Naive thymus-derived CD8-positive, alpha-beta T cell (primary cell): ENCODE measurements at regions not wholly inside any gene's neighbourhood (a gene's known extent, or its start where the extent isn't known, plus 50 kb on each side); places are given as distances from the start of the nearest gene placed in this dataset.

Experiments used
- ATAC-seq, 2 donors: fragments of 150-1000 bp; cut with Tn5 transposase in 1 of 2; sonication (Bioruptor Pico), chemical (Tn5 transposase) in 1 of 2; 1 replicate in 1 of 2; 2 replicates in 1 of 2; pipeline ENCODE4 v1.10.0; 2021; ENCODE audit warnings: mild to moderate bottlenecking in 2 of 2, moderate library complexity in 2 of 2
- POLR2A ChIA-PET: fragments of 350-600 bp; sonication (Branson Sonifier 250); formaldehyde crosslinking; loops from one replicate; lab custom pipeline; 2021; ENCODE audit warnings: antibody characterized with exemption; lab: Charles Lee
- DNase-seq, 10 donors: peaks; one replicate each; pipeline versions ENCODE4 v3.0.0 to v3.0.0-alpha.2; 2020 to 2022
- H3K27ac Mint-ChIP-seq, 10 donors: one replicate each; pipeline ENCODE4 v1.8.0; 2020 to 2022; ENCODE audit warnings: mild to moderate bottlenecking in 10 of 10, mixed read lengths in 10 of 10, moderate library complexity in 4 of 10, inconsistent platforms in 1 of 10
- H3K27me3 Mint-ChIP-seq, 5 donors: one replicate each; pipeline ENCODE4 v1.8.0; 2021 to 2022; ENCODE audit warnings: mixed read lengths in 5 of 5
- H3K36me3 Mint-ChIP-seq, 3 donors: one replicate each; pipeline ENCODE4 v1.8.0; 2020 to 2022; ENCODE audit warnings: mixed read lengths in 3 of 3, mild to moderate bottlenecking in 2 of 3, inconsistent platforms in 1 of 3
- H3K4me1 Mint-ChIP-seq, 4 donors: one replicate each; pipeline ENCODE4 v1.8.0; 2021 to 2022; ENCODE audit warnings: mixed read lengths in 4 of 4
- H3K4me3 Mint-ChIP-seq, 10 donors: one replicate each; pipeline ENCODE4 v1.8.0; 2020 to 2022; ENCODE audit warnings: mild to moderate bottlenecking in 10 of 10, mixed read lengths in 10 of 10, moderate library complexity in 6 of 10, inconsistent platforms in 1 of 10
- H3K9me3 Mint-ChIP-seq, 9 donors: one replicate each; pipeline ENCODE4 v1.8.0; 2020 to 2022; ENCODE audit warnings: mixed read lengths in 9 of 9, mild to moderate bottlenecking in 3 of 9, inconsistent platforms in 1 of 9, moderate library complexity in 1 of 9

- H3K4me3 Mint-ChIP-seq = no peak overlapping the region
- peaks cover 0 to 2% (median 0%) of the 10 kb centered on the region in 9 donors for H3K9me3 Mint-ChIP-seq
- H3K36me3 Mint-ChIP-seq = no peaks in the 10 kb centered on the region
- peaks cover 0 to 7% (median 0%) of the 10 kb centered on the region in 5 donors for H3K27me3 Mint-ChIP-seq
- H3K4me1 Mint-ChIP-seq = no peaks in the 10 kb centered on the region
- ATAC-seq (no peak), DNase-seq (no peak)
- no peak overlapping the region for H3K27ac Mint-ChIP-seq
- POLR2A ChIA-PET = no interaction called here
These were observed 136.9 kb upstream of the MAGI2 start for GRCh38 chr7:79590391-79590790.

GRCh38 chr7:79570903-79571302, 117.4 kb upstream of the MAGI2 start:
- H3K27ac Mint-ChIP-seq = no peak overlapping the region
- H3K9me3 Mint-ChIP-seq = peaks cover 0 to 6% (median 0%) of the 10 kb centered on the region in 9 donors
- no peak for ATAC-seq
- no peak for DNase-seq
- no peaks in the 10 kb centered on the region for H3K36me3 Mint-ChIP-seq
- H3K4me1 Mint-ChIP-seq = no peaks in the 10 kb centered on the region
- H3K4me3 Mint-ChIP-seq = no peak overlapping the region
- POLR2A ChIA-PET = no interaction called here
- H3K27me3 Mint-ChIP-seq = peaks cover 0 to 10% (median 2%) of the 10 kb centered on the region in 5 donors

GRCh38 chr7:79563821-79564522, 110.5 kb upstream of the MAGI2 start:
- no peak overlapping the region for H3K4me3 Mint-ChIP-seq
- peaks cover 0 to 3% (median 0%) of the 10 kb centered on the region in 5 donors for H3K27me3 Mint-ChIP-seq
- DNase-seq (no peak), ATAC-seq (no peak)
- peaks cover 0 to 3% (median 0%) of the 10 kb centered on the region in 9 donors for H3K9me3 Mint-ChIP-seq
- POLR2A ChIA-PET = no interaction called here
- no peaks in the 10 kb centered on the region for H3K36me3 Mint-ChIP-seq
- no peaks in the 10 kb centered on the region for H3K4me1 Mint-ChIP-seq
- no peak overlapping the region for H3K27ac Mint-ChIP-seq

DNA sequence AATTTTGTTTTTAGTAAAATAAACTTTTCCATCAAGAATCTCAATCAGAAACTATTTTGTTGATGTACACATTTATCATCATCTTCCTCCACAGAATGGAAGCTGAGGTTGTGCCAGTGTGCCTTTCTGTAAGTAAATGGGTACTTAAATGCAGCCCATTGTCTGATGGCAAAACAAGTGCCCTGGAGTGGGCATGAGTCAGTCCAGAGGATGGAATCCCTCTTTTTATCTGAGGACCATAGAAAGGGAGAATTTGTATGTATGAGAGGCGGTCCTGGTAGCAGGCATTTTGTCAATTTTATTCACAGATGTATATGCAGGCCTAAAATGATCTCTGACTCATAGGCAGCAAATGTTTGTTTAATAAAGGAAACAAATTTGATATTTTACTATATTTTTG, 102.1 kb upstream of the MAGI2 start:
- Mint-ChIP-seq H3K27me3 (no peaks in the 10 kb centered on the region), H3K4me3 (no peak overlapping the region), H3K27ac (no peak overlapping the region), H3K9me3 (peaks cover 0 to 4% (median 0%) of the 10 kb centered on the region in 9 donors), H3K4me1 (peaks cover 0 to 3% (median 0%) of the 10 kb centered on the region in 4 donors), H3K36me3 (no peaks in the 10 kb centered on the region)
- DNase-seq (no peak), ATAC-seq (no peak)
- POLR2A ChIA-PET = no interaction called here

DNA sequence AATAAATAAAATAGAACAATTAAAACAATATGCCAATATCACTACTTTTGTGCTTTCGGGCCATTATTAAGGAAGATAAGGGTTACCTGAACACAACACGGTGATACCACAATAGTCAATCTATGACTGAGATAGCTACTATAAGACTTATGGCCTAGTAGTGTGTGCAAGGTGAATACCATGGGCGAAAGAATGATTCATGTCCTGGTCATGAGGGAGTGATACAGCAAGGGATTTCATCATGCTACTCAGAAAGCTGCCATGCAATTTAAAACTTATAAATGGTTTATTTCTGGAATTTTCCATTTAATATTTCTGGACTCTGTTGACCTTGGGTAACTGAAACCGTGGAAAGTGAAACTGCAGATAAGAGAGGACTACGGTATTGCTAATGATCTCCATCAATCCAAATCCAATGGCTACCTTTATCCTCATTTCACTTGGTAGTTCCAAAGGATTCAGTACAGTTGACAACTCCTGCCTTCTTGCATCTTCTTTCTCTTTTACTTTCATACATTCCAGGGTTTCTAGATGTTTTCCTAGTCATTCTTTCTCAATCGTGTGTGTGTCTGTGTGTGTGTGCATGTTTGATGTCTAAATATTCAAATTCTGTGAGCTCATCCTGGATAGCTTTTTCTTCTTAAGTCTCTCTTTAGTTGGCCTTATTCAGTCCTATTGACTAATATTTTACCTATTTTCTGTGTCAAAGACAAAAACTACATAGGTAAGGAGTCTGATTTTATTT, 100.5 kb upstream of the MAGI2 start:
- Mint-ChIP-seq H3K4me3 (no peak overlapping the region), H3K9me3 (peaks cover 0 to 4% (median 0%) of the 10 kb centered on the region in 9 donors), H3K27me3 (no peaks in the 10 kb centered on the region), H3K27ac (no peak overlapping the region), H3K4me1 (peaks cover 0 to 3% (median 0%) of the 10 kb centered on the region in 4 donors), H3K36me3 (no peaks in the 10 kb centered on the region)
- no peak for DNase-seq
- POLR2A ChIA-PET = no interaction called here
- ATAC-seq = no peak

DNA sequence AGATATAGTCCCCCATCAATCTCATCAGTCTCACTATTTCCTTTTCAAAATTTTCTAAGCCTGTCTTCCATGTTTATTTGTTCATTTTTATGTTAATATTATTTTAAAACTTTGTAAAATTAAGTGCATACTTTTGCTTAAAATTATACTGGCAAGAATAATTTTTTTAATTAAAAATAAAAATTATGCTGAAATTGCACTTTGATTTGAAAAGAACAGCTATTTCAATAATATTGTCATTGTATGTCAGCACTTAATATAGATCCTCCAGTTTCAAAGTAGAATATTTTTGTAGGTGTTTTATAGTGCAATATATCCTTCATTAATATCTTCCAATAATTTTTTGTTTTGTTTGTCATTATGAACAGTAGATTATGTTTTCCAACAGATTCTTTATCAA, 99.0 kb upstream of the MAGI2 start:
- DNase-seq (no peak), ATAC-seq (no peak)
- H3K36me3 Mint-ChIP-seq = no peaks in the 10 kb centered on the region
- peaks cover 0 to 4% (median 0%) of the 10 kb centered on the region in 9 donors for H3K9me3 Mint-ChIP-seq
- H3K4me3 Mint-ChIP-seq = no peak overlapping the region
- POLR2A ChIA-PET = no interaction called here
- no peak overlapping the region for H3K27ac Mint-ChIP-seq
- peaks cover 0 to 3% (median 0%) of the 10 kb centered on the region in 4 donors for H3K4me1 Mint-ChIP-seq
- H3K27me3 Mint-ChIP-seq = no peaks in the 10 kb centered on the region

- no peak overlapping the region for H3K27ac Mint-ChIP-seq
- no peak for ATAC-seq
- POLR2A ChIA-PET = no interaction called here
- DNase-seq = no peak
- no peak overlapping the region for H3K4me3 Mint-ChIP-seq
- H3K27me3 Mint-ChIP-seq = no peaks in the 10 kb centered on the region
- no peaks in the 10 kb centered on the region for H3K4me1 Mint-ChIP-seq
- no peaks in the 10 kb centered on the region for H3K36me3 Mint-ChIP-seq
- H3K9me3 Mint-ChIP-seq = no peaks in the 10 kb centered on the region
These were observed 95.3 kb upstream of the MAGI2 start for GRCh38 chr7:79548727-79549126.

GRCh38 chr7:79547132-79547531, 93.7 kb upstream of the MAGI2 start:
- DNase-seq (no peak), ATAC-seq (no peak)
- H3K27me3 Mint-ChIP-seq = no peaks in the 10 kb centered on the region
- H3K36me3 Mint-ChIP-seq = no peaks in the 10 kb centered on the region
- POLR2A ChIA-PET = no interaction called here
- H3K9me3 Mint-ChIP-seq = no peaks in the 10 kb centered on the region
- no peak overlapping the region for H3K4me3 Mint-ChIP-seq
- H3K4me1 Mint-ChIP-seq = no peaks in the 10 kb centered on the region
- H3K27ac Mint-ChIP-seq = no peak overlapping the region

DNA sequence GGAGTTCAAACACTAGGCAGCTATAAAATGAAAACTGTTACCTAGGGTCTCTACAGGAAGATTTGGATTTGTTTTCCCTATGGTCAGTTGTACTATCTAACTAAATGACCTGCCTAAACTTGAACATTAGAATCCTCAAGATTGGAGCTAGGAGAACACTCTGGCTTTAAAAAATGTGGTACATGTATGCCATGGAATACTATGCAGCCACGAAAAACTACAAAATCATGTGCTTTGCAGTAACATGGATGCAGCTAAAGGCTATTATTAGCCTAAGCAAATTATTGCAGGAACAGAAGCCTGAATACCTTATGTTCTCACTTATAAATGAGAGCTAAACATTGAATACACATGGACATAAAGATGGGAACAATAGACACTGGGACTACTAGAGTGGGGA, 87.1 kb upstream of the MAGI2 start:
- DNase-seq (no peak), ATAC-seq (no peak)
- no peaks in the 10 kb centered on the region for H3K36me3 Mint-ChIP-seq
- H3K27me3 Mint-ChIP-seq = no peaks in the 10 kb centered on the region
- H3K27ac Mint-ChIP-seq = no peak overlapping the region
- no peaks in the 10 kb centered on the region for H3K4me1 Mint-ChIP-seq
- POLR2A ChIA-PET = no interaction called here
- peaks cover 0 to 9% (median 0%) of the 10 kb centered on the region in 9 donors for H3K9me3 Mint-ChIP-seq
- H3K4me3 Mint-ChIP-seq = no peak overlapping the region

- Mint-ChIP-seq H3K27me3 (peaks cover 0 to 8% (median 3%) of the 10 kb centered on the region in 5 donors), H3K9me3 (peaks cover 0 to 1% (median 0%) of the 10 kb centered on the region in 9 donors), H3K4me1 (peaks cover 0 to 1% (median 0%) of the 10 kb centered on the region in 4 donors), H3K36me3 (no peaks in the 10 kb centered on the region), H3K27ac (no peak overlapping the region), H3K4me3 (no peak overlapping the region)
- POLR2A ChIA-PET = no interaction called here
- no peak for DNase-seq
- ATAC-seq = no peak
These were observed 80.7 kb upstream of the MAGI2 start for GRCh38 chr7:79534128-79534527.

DNA sequence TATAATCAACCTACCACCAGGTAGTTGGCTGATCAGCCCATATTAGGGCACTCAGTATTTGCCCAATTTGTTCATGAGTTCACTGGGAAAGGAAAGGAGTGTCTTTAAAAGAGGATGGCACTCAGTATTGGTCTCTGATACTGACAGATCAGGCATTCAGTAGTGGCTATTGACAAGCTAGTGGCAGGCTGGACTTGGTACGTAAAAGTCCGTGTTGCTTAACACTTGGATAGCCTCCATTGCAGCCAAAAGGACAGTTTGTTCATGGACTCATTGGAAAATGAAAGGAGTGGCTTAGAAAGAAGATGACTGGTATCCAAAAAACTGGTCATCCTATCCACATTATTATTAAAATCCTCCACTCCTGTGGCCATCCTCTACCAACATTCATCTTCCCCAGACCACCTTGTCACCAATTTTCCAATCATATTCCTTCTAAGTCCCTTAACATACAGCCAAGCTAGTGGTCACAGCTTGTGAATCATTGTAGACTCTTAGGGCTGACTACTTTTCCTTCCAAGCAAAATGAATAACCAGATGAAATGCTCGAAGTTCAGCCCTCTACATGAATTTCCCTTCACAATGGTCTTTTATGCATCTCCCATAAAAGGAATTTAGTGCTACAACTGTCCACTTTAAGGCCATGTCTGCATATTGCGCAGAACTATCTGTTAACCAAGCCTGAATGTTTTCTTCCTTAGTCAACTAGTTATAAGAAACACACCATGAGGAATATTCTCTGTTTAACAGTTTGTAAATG, 78.6 kb upstream of the MAGI2 start:
- no peaks in the 10 kb centered on the region for H3K36me3 Mint-ChIP-seq
- H3K4me3 Mint-ChIP-seq = no peak overlapping the region
- H3K9me3 Mint-ChIP-seq = peaks cover 0 to 6% (median 0%) of the 10 kb centered on the region in 9 donors
- DNase-seq (no peak), ATAC-seq (no peak)
- POLR2A ChIA-PET = no interaction called here
- no peak overlapping the region for H3K27ac Mint-ChIP-seq
- peaks cover 0 to 4% (median 0%) of the 10 kb centered on the region in 4 donors for H3K4me1 Mint-ChIP-seq
- peaks cover 0 to 8% (median 3%) of the 10 kb centered on the region in 5 donors for H3K27me3 Mint-ChIP-seq

GRCh38 chr7:79531116-79531515, 77.6 kb upstream of the MAGI2 start:
- no peak overlapping the region for H3K27ac Mint-ChIP-seq
- no peaks in the 10 kb centered on the region for H3K36me3 Mint-ChIP-seq
- no peak for DNase-seq
- H3K4me3 Mint-ChIP-seq = no peak overlapping the region
- H3K27me3 Mint-ChIP-seq = peaks cover 0 to 8% (median 3%) of the 10 kb centered on the region in 5 donors
- ATAC-seq = no peak
- peaks cover 0 to 6% (median 0%) of the 10 kb centered on the region in 9 donors for H3K9me3 Mint-ChIP-seq
- POLR2A ChIA-PET = no interaction called here
- peaks cover 0 to 4% (median 0%) of the 10 kb centered on the region in 4 donors for H3K4me1 Mint-ChIP-seq

DNA sequence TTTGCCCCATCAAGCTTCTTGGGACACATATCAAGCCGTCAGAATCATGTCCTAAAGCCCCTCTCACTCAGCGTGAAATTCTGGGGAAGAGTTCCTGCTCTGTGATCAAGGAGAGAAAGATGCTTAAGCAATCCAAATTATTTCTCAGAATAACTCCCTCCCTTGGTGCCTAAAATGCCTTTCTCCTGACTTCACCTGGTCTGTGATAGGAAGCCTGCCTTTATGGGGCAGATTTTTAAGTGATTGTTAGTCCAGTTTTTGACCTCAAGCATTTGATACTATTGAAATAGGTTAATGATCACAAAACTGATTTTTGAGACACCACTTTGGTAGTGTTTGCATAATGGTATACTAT, 76.4 kb upstream of the MAGI2 start:
- Mint-ChIP-seq H3K27ac (no peak overlapping the region), H3K9me3 (peaks cover 0 to 6% (median 0%) of the 10 kb centered on the region in 9 donors), H3K4me1 (peaks cover 0 to 4% (median 0%) of the 10 kb centered on the region in 4 donors), H3K27me3 (peaks cover 0 to 8% (median 3%) of the 10 kb centered on the region in 5 donors), H3K4me3 (no peak overlapping the region), H3K36me3 (no peaks in the 10 kb centered on the region)
- ATAC-seq (no peak), DNase-seq (no peak)
- POLR2A ChIA-PET = no interaction called here
